COLO668 (cell line): ENCODE measurements at regions not wholly inside any gene's neighbourhood (a gene's known extent, or its start where the extent isn't known, plus 50 kb on each side); places are given as distances from the start of the nearest gene placed in this dataset.

Source experiments
- DNase-seq: peaks from one replicate; lab custom pipeline; 2025; ENCODE audit not compliant: unreplicated experiment; lab: John Stamatoyannopoulos, UW

GRCh38 chr11:112801817-112802088, 159.5 kb upstream of the NCAM1 start:
- DNase-seq: no peak

- DNase-seq: peak; percentile 72
These were observed 155.6 kb upstream of the NCAM1 start for GRCh38 chr11:112805658-112806057.

DNA sequence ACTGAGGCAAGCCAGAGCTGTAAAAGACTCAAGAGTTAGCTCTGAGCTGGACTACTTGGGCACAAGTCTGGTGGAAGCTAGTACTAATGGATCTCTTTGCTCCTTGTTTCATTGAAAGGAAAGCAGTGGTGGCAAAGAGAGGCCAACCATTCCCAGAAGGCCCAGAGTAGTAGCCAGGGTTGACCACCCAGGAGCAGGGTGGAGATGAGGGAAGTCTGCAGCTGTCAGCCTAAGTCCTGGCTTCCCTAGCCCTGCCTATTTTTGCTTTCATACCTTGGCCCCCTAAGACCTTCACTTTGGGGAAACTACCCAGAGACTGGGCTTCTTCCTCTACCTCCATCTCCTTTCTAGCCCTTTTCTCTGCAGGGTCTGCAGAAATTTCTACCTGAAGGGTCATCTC, 155.0 kb upstream of the NCAM1 start:
- no peak for DNase-seq

GRCh38 chr11:112806876-112807275, 154.3 kb upstream of the NCAM1 start:
- peak; percentile 12 for DNase-seq

DNA sequence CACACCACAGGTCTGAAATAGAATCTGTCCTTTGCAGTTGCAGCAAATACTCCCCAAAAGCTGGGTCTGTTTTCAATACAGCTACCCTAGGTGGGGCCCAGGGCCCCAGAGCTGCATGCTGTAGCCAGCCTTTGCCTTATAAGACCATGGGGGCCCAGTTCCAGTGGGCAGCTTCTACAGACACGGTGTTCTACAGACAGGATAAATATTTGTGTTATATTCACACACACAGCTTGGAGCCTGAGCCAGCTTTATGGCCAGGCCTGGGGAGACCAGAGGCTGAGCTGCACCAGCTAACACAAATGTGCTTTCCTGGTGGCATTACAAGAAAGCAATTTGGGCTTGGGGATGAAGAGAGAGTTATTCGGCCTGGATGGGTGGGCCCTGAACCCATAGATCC, 151.8 kb upstream of the NCAM1 start:
- no peak for DNase-seq

DNA sequence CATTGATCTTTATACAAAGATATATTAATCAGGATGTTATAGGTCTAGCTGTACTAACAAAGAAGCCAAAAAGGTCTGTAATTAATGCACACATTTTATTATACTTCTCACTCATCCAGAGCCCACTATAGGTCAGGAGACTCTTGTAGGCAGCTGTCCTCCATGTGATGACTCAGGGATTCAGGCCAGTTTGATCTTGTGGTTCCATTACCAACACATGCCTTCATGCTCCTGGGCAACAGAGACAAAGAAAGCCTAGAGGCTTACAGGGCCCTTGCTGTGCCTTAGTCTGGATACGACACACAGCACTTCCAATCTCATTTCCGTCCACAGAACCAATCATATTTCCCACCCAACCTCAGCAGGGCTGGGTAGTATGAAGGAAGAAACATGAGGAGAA, 150.3 kb upstream of the NCAM1 start:
- no peak for DNase-seq

- DNase-seq: no peak
These were observed 149.4 kb upstream of the NCAM1 start for GRCh38 chr11:112811783-112812182.

GRCh38 chr11:112812729-112813128, 148.5 kb upstream of the NCAM1 start:
- no peak for DNase-seq

- DNase-seq: no peak
These were observed 147.1 kb upstream of the NCAM1 start for GRCh38 chr11:112814168-112814567.

GRCh38 chr11:112817376-112817775, 143.8 kb upstream of the NCAM1 start:
- no peak for DNase-seq

- DNase-seq: peak; percentile 76
These were observed 138.5 kb upstream of the NCAM1 start for GRCh38 chr11:112822478-112823274.

DNA sequence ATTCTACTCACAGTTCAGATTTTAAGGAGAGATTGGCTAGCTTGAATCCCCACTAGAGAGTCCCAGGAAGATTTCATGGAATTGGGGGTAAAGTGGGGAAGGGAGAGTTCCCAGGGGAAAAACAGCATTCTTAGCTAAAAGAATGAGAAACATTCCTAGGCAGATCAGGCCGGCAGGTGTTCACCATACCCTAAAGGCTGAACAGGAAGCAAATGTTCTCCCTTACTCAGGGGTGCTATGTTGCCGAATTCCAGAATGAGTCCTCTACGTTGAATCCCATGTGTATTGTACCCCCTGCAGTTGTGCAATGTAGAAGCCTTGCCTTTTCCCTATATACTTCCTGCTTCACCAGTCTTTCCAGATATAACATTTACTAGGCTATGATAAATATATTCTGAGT, 135.2 kb upstream of the NCAM1 start:
- DNase-seq: no peak

DNA sequence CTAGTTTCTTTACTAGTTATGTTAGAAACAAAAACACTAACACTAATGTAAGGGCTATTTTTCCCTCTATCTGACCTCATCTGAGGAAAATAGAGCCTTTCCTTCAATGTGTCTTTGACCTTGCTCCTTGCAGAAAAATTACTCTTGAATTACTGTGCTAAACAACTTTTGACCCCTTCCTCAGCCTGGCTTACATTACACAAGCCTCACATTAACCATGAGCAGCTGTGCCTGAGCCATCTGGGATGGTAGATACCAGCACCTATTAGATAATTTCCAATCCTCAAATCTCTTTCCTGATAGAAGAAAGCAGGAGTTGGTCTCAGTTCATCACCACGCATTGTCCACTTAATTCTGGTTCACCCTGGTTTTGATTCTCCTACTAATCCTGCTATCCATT, 134.4 kb upstream of the NCAM1 start:
- DNase-seq: no peak

GRCh38 chr11:112828421-112828820, 132.8 kb upstream of the NCAM1 start:
- DNase-seq: no peak

- no peak for DNase-seq
These were observed 131.1 kb upstream of the NCAM1 start for GRCh38 chr11:112829971-112830654.

- DNase-seq: no peak
These were observed 130.2 kb upstream of the NCAM1 start for GRCh38 chr11:112831041-112831440.

DNA sequence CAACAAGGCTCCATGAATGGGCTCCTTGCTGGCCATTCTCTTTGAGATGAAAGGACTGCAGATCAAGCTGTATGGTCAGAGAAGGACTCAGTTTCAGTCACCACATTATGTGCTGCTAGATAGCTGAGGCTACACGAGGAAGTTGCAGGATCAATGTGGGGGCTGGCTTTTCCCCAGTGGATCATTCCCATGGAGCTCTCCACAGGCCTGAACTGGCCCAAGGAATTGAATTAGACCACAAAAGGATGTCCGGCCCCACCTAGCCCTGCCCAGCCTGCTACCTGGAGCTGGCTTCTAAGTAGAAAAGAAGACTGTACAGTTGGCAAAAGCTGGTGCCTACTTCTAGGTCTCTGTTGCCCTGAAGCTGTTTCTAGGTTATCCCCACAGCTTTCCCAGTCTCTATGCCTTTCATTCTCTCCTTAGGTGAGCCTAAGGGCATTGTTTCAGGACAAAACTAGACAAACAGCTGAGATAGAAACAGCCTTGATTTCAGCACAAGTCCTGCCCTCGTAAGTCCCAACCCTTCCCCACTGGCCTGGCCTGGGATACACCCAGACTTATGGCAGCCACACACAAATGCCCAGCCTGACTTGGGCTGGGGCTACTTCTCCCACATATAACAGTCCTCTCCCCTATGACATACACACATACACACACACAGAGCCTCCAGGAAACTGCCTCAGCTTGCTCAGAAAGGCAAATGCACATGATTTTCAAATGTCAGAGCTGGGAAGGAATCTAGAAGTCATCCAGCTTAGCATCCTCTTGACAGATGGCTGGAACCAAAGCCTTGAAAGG, 129.1 kb upstream of the NCAM1 start:
- DNase-seq: no peak

DNA sequence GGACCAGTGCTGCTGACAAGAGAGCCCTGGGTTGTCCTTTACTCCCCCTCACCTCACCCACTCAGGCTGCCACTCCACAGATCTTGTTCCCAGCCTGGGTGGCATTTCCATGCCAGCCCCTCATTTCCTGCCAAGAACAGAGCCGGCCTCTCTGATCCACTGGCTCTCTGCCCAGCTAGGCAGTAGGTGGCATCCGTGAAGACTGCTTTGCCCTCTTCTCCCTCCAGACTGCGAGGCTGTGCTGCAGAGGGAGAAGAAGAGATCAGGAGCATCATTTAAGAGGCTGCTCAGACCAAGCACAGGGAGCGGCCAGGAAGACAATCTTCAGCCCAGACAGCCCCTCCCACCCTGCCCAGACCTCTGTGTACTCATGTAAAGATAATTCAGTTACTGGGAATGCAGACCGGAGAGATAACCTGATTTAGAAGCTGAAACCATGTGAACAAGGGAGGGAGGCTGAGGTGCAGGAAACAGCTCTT, 126.9 kb upstream of the NCAM1 start:
- no peak for DNase-seq

DNA sequence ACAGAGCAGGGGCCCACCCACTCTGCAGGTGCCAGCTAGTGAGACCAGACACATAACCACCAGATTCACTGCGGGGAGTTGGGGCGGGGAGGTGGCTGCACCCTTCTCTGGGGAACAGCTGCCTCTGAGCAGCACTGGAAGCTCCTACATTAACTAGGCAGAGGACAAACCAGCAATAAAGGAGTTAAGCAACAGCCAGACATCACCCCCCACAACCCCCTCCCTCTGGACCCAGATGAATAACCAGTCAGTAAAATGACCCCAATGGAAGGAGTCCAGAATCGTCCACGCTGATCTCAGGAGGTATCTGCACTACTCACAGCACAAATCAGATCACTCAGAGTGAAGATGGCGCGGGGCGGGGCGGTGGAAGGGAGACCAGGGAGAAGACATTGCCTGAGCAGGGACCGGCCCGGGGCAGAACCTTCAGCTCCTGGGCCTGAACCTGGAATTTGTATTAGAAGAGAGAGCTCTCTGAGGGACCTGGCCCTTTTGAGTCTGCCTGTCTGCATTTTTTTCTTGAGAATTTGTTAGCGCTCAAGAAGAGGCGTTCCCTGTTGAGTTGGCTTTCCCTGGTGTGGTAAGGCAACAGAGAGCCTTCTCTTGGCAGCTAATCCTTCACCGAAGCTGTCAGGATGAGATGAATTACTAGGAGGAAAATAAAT, 125.5 kb upstream of the NCAM1 start:
- no peak for DNase-seq

- DNase-seq: no peak
These were observed 125.0 kb upstream of the NCAM1 start for GRCh38 chr11:112836256-112836602.

GRCh38 chr11:112837162-112837826, 123.9 kb upstream of the NCAM1 start:
- peak; percentile 21 for DNase-seq
